ENCODE measurements at regions not wholly inside any gene's neighbourhood (a gene's known extent, or its start where the extent isn't known, plus 50 kb on each side); places are given as distances from the start of the nearest gene placed in this dataset.
"Not testable (repeated sequence)": the region's sequence is repeated elsewhere in the genome, so short reads cannot be mapped to it uniquely, and the experiment has no call there.

DNA sequence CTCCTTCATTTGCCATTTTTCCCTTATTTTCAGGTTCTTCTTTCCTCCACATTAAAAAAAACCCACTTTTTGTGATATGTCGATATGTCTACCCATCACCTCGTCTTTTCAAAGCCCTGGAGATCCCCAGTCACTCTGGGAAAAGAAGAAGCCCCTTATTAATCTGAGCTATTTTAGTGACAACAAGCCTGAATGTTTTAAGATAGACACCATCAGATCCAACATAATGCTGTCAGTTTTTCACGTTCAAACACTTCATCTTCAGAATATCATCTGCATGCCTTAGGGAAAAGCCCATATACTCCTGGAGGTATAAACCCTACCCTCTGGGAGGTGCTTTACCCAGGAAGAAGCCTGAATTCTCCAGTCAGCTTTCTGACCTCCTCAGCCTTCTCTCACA lies 464.0 kb upstream of the CDH4 start:
- H3K9me3 ChIP-seq (ENCODE audit: control insufficient read depth in 4 of 4, insufficient read depth in 3 of 4, low read length in 3 of 4) = peaks cover 0 to 2% (median 0%) of the 10 kb centered on the region in 4 donors
- no peaks in the 10 kb centered on the region for H3K36me3 ChIP-seq (ENCODE audit: control insufficient read depth in 4 of 4, insufficient read depth in 4 of 4, low read length in 4 of 4)
- no peak overlapping the region for H3K4me3 ChIP-seq
- H3K27ac ChIP-seq (ENCODE audit: low read depth in 1 of 2, low read length in 1 of 2) = no peak overlapping the region
- ATAC-seq (ENCODE audit: insufficient read depth, low FRiP score) (no peak), DNase-seq (no peak)
- peaks cover 0 to 5% (median 0%) of the 10 kb centered on the region in 3 donors for H3K27me3 ChIP-seq (ENCODE audit: control insufficient read depth in 3 of 3, insufficient read depth in 3 of 3, low read length in 2 of 3)
- TF ChIP-seq, protein P1, sequence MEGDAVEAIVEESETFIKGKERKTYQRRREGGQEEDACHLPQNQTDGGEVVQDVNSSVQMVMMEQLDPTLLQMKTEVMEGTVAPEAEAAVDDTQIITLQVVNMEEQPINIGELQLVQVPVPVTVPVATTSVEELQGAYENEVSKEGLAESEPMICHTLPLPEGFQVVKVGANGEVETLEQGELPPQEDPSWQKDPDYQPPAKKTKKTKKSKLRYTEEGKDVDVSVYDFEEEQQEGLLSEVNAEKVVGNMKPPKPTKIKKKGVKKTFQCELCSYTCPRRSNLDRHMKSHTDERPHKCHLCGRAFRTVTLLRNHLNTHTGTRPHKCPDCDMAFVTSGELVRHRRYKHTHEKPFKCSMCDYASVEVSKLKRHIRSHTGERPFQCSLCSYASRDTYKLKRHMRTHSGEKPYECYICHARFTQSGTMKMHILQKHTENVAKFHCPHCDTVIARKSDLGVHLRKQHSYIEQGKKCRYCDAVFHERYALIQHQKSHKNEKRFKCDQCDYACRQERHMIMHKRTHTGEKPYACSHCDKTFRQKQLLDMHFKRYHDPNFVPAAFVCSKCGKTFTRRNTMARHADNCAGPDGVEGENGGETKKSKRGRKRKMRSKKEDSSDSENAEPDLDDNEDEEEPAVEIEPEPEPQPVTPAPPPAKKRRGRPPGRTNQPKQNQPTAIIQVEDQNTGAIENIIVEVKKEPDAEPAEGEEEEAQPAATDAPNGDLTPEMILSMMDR (IDR thresholded peaks at IDR 0.05; ENCODE audit: control extremely low read depth, extremely low read depth) = no peak
- no peak overlapping the region for H3K9ac ChIP-seq (ENCODE audit: insufficient read depth in 1 of 2, low read length in 2 of 2)
- H3K4me1 ChIP-seq (ENCODE audit: control insufficient read depth in 5 of 5, insufficient read depth in 5 of 5, low read length in 5 of 5) = peaks cover 0 to 3% (median 0%) of the 10 kb centered on the region in 5 donors
- 70 to 83% methylated on average over 3 of the region's 3 CpGs for WGBS, 2 donors

DNA sequence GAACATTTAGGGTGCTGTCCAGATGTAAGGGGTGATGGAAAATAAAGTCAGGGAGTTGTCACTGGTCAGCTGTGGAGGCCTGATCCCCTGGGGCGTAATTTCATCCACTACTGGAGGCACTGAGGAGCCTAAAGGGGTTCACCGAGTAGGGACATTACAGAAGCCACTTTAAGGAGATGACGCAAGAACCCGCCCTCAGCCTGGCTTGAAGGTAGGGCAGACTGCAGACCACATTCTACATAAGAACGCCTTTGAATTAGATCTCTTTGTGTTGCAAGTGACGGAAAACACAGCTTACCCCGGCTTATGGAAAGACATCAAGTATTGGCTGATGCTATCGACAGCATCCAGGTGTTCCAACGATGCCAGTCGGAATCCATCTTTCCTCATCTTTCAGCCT lies 462.7 kb upstream of the CDH4 start:
- no peak for ATAC-seq (ENCODE audit: insufficient read depth, low FRiP score)

DNA sequence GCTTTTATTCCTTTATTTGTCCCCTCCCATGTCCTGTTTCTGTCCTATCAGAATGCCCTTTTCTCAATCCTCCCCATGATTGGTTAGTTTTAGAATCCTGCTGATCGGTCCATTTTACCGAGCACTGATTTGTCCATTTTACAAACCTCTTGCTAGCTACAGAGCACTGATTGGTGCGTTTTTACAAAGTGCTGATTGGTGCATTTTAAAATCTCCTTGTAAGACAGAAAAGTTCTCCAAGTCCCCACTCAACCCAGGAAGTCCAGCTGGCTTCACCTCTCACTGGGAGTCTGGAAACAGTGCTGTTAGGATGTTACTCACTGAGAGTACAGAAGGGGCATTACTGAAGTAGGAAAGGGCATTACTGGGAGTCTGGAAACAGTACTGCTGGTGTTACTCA lies 461.7 kb upstream of the CDH4 start:
- not testable (repeated sequence) for H3K27me3 ChIP-seq (ENCODE audit: control insufficient read depth in 3 of 3, insufficient read depth in 3 of 3, low read length in 2 of 3); H3K9me3 ChIP-seq (ENCODE audit: control insufficient read depth in 4 of 4, insufficient read depth in 3 of 4, low read length in 3 of 4); H3K9ac ChIP-seq (ENCODE audit: insufficient read depth in 1 of 2, low read length in 2 of 2); H3K36me3 ChIP-seq (ENCODE audit: control insufficient read depth in 4 of 4, insufficient read depth in 4 of 4, low read length in 4 of 4); H3K4me1 ChIP-seq (ENCODE audit: control insufficient read depth in 5 of 5, insufficient read depth in 5 of 5, low read length in 5 of 5); DNase-seq; H3K4me3 ChIP-seq; H3K27ac ChIP-seq (ENCODE audit: low read depth in 1 of 2, low read length in 1 of 2); ATAC-seq (ENCODE audit: insufficient read depth, low FRiP score)
- WGBS, 2 donors = 92 to 99% methylated on average over 3 of the region's 3 CpGs

More for the DNA sequence above, 462.7 kb upstream of the CDH4 start:
- no peak for DNase-seq
- Histone ChIP-seq H3K4me1 (ENCODE audit: control insufficient read depth in 5 of 5, insufficient read depth in 5 of 5, low read length in 5 of 5) (peaks cover 0 to 3% (median 0%) of the 10 kb centered on the region in 5 donors), H3K27ac (ENCODE audit: low read depth in 1 of 2, low read length in 1 of 2) (no peak overlapping the region), H3K27me3 (ENCODE audit: control insufficient read depth in 3 of 3, insufficient read depth in 3 of 3, low read length in 2 of 3) (peaks cover 0 to 5% (median 0%) of the 10 kb centered on the region in 3 donors), H3K9ac (ENCODE audit: insufficient read depth in 1 of 2, low read length in 2 of 2) (no peak overlapping the region), H3K4me3 (no peak overlapping the region), H3K9me3 (ENCODE audit: control insufficient read depth in 4 of 4, insufficient read depth in 3 of 4, low read length in 3 of 4) (peaks cover 0 to 8% (median 0%) of the 10 kb centered on the region in 4 donors), H3K36me3 (ENCODE audit: control insufficient read depth in 4 of 4, insufficient read depth in 4 of 4, low read length in 4 of 4) (no peaks in the 10 kb centered on the region)
- TF ChIP-seq, protein P1 (IDR thresholded peaks at IDR 0.05; ENCODE audit: control extremely low read depth, extremely low read depth) = no peak
- WGBS, 2 donors = 93 to 96% methylated on average over 10 of the region's 10 CpGs

DNA sequence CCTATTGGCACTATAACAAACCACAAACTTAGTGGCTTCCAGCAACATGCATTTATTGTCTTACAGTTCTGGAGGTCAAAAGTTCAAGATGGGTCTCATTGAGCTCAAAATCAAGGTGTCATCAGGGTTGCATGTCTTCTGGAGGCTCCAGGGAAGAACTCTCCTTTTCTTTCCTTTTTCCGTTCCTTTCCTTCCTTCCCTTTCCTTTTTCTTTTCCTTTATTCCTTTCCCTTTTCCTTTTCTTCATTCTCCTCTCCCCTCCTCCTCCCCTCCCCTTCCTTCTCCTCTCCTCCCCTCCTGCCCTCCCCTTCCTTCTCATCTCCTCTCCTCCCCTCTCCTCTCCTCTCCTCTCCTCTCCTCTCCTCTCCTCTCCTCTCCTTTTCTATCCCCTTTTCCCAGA lies 460.2 kb upstream of the CDH4 start:
- Histone ChIP-seq H3K4me1 (ENCODE audit: control insufficient read depth in 5 of 5, insufficient read depth in 5 of 5, low read length in 5 of 5) (no peaks in the 10 kb centered on the region), H3K36me3 (ENCODE audit: control insufficient read depth in 4 of 4, insufficient read depth in 4 of 4, low read length in 4 of 4) (no peaks in the 10 kb centered on the region), H3K9me3 (ENCODE audit: control insufficient read depth in 4 of 4, insufficient read depth in 3 of 4, low read length in 3 of 4) (peaks cover 0 to 8% (median 0%) of the 10 kb centered on the region in 4 donors), H3K9ac (ENCODE audit: insufficient read depth in 1 of 2, low read length in 2 of 2) (no peak overlapping the region), H3K27ac (ENCODE audit: low read depth in 1 of 2, low read length in 1 of 2) (no peak overlapping the region), H3K4me3 (no peak overlapping the region), H3K27me3 (ENCODE audit: control insufficient read depth in 3 of 3, insufficient read depth in 3 of 3, low read length in 2 of 3) (no peaks in the 10 kb centered on the region)
- DNase-seq = no peak
- 90 to 91% methylated on average over 1 of the region's 1 CpG for WGBS, 2 donors
- ATAC-seq (ENCODE audit: insufficient read depth, low FRiP score) = no peak
- TF ChIP-seq, protein P1 (IDR thresholded peaks at IDR 0.05; ENCODE audit: control extremely low read depth, extremely low read depth) = no peak

All from lung (tissue), 11 donors.